CD4-positive, alpha-beta T cell (primary cell): ENCODE measurements at regions not wholly inside any gene's neighbourhood (a gene's known extent, or its start where the extent isn't known, plus 50 kb on each side); places are given as distances from the start of the nearest gene placed in this dataset.

Source experiments
- ATAC-seq: fragments of 200-7000 bp; cut with Tn5 transposase; one replicate; pipeline ENCODE4 v1.10.0; 2022; ENCODE audit warnings: mild to moderate bottlenecking; ENCODE audit not compliant: poor library complexity
- CTCF ChIA-PET: fragments of 350-600 bp; sonication (Branson Sonifier 250); formaldehyde crosslinking; loops from one replicate; lab custom pipeline; 2021; ENCODE audit warnings: antibody characterized with exemption, inconsistent platforms; lab: Charles Lee
- POLR2A ChIA-PET: fragments of 350-600 bp; sonication (Branson Sonifier 250); formaldehyde crosslinking; loops from one replicate; lab custom pipeline; 2021; ENCODE audit warnings: antibody characterized with exemption, inconsistent platforms; lab: Charles Lee
- DNase-seq, 14 experiments: peaks; one replicate each; pipeline ENCODE4 v3.0.0-alpha.2; 2013 to 2020; ENCODE audit warnings: mixed read lengths in 2 of 14
- H3K27ac ChIP-seq, 2 donors: one replicate each; pipeline versions ENCODE4 v1.5.1 to v1.7.0; 2013; ENCODE audit warnings: low read length in 2 of 2, low read depth in 1 of 2, mild to moderate bottlenecking in 1 of 2
- H3K27me3 ChIP-seq, 2 experiments: 1 replicate in 1 of 2; 2 replicates in 1 of 2; pipeline versions ENCODE4 v1.6.1 to v1.7.0; 2013; ENCODE audit warnings: low read length in 2 of 2, control low read depth in 1 of 2, mild to moderate bottlenecking in 1 of 2, moderate library complexity in 1 of 2; ENCODE audit not compliant: insufficient read depth in 2 of 2, control insufficient read depth in 1 of 2
- H3K36me3 ChIP-seq: one replicate; pipeline ENCODE4 v1.6.1; 2013; ENCODE audit warnings: low read length, control low read depth; ENCODE audit not compliant: insufficient read depth
- H3K4me1 ChIP-seq: one replicate; pipeline ENCODE4 v1.6.1; 2013; ENCODE audit warnings: low read length, control low read depth; ENCODE audit not compliant: insufficient read depth
- H3K4me3 ChIP-seq: one replicate; pipeline ENCODE4 v1.5.1; 2013; ENCODE audit warnings: mild to moderate bottlenecking, low read length, moderate library complexity
- H3K9me3 ChIP-seq, 2 experiments: 1 replicate in 1 of 2; 2 replicates in 1 of 2; pipeline versions ENCODE4 v1.6.1 to v1.7.0; 2013; ENCODE audit warnings: low read length in 2 of 2, mild to moderate bottlenecking in 2 of 2, control low read depth in 1 of 2, moderate library complexity in 1 of 2; ENCODE audit not compliant: control insufficient read depth in 1 of 2, insufficient read depth in 1 of 2
- H3K27ac Mint-ChIP-seq: one replicate; pipeline ENCODE4 v1.8.0; 2020; ENCODE audit warnings: mixed read lengths
- H3K27me3 Mint-ChIP-seq: one replicate; pipeline ENCODE4 v1.8.0; 2021; ENCODE audit warnings: mixed read lengths
- H3K36me3 Mint-ChIP-seq: one replicate; pipeline ENCODE4 v1.8.0; 2021; ENCODE audit warnings: low read depth, mixed read lengths
- H3K4me1 Mint-ChIP-seq: one replicate; pipeline ENCODE4 v1.8.0; 2021; ENCODE audit warnings: low read depth, mixed read lengths
- H3K4me3 Mint-ChIP-seq: one replicate; pipeline ENCODE4 v1.8.0; 2020; ENCODE audit warnings: mild to moderate bottlenecking, mixed read lengths
- H3K9me3 Mint-ChIP-seq: one replicate; pipeline ENCODE4 v1.8.0; 2020; ENCODE audit warnings: mixed read lengths
- CTCF ChIP-seq: fragments of 200-600 bp; IDR thresholded peaks from one replicate; pipeline ENCODE4 v1.8.0; 2022; ENCODE audit warnings: antibody characterized with exemption, mild to moderate bottlenecking
- intact Hi-C, 2 experiments: fragments of 100-400 bp; cut with DNase I in 1 of 2; cut with micrococcal nuclease in 1 of 2; formaldehyde crosslinking; loops; one replicate each; pipeline versions ENCODE4 v1.15.1 to v1.9.0; 2023 to 2025; cut with DNase I, micrococcal nuclease

- H3K4me1 Mint-ChIP-seq: no peaks in the 10 kb centered on the region
- H3K27ac ChIP-seq: no peak overlapping the region
- no peaks in the 10 kb centered on the region for H3K36me3 ChIP-seq
- H3K4me3 ChIP-seq: no peak overlapping the region
- H3K36me3 Mint-ChIP-seq: no peaks in the 10 kb centered on the region
- POLR2A ChIA-PET: no interaction called here
- no peak for TF ChIP-seq CTCF
- peaks cover 0 to 3% of the 10 kb centered on the region in 2 experiments for H3K9me3 ChIP-seq
- ATAC-seq (no peak), DNase-seq (no peak)
- intact Hi-C loops: no loop called here
- no peak overlapping the region for H3K4me3 Mint-ChIP-seq
- H3K9me3 Mint-ChIP-seq: no peaks in the 10 kb centered on the region
- CTCF ChIA-PET: no interaction called here
- no peaks in the 10 kb centered on the region for H3K27me3 ChIP-seq
- no peaks in the 10 kb centered on the region for H3K27me3 Mint-ChIP-seq
- no peak overlapping the region for H3K27ac Mint-ChIP-seq
- no peaks in the 10 kb centered on the region for H3K4me1 ChIP-seq
Observed at GRCh38 chr6:92126088-92126487, 1293.3 kb downstream of the EPHA7 start.

DNA sequence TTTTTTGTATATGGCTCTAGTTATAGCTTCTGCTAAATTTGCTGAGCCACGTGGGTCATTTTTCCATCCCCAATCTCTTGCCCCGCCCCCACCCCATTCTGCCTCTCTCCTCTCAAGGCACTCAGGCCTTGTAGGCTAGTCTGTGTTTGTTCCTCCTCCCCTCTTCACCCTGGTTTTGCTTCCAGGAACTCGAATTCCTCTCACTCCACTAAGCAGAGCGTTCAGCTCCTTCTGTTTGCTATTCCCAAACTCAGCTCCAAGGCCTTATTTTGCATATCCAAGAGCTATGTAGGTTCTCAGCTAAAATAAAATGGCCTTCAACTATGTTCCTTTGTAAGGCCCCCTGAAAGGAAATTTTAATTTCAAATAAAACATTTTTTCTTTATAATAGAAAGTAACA lies 1293.7 kb downstream of the EPHA7 start:
- no peak for ATAC-seq
- no peak overlapping the region for H3K27ac Mint-ChIP-seq
- no peak for DNase-seq
- H3K4me1 Mint-ChIP-seq: no peaks in the 10 kb centered on the region
- CTCF ChIA-PET: no interaction called here
- Histone ChIP-seq H3K4me1 (no peaks in the 10 kb centered on the region), H3K27ac (no peak overlapping the region), H3K4me3 (no peak overlapping the region), H3K36me3 (no peaks in the 10 kb centered on the region), H3K9me3 (peaks cover 0 to 3% of the 10 kb centered on the region in 2 experiments), H3K27me3 (no peaks in the 10 kb centered on the region)
- H3K27me3 Mint-ChIP-seq: no peaks in the 10 kb centered on the region
- no peak for TF ChIP-seq CTCF
- H3K36me3 Mint-ChIP-seq: no peaks in the 10 kb centered on the region
- POLR2A ChIA-PET: no interaction called here
- H3K4me3 Mint-ChIP-seq: no peak overlapping the region
- H3K9me3 Mint-ChIP-seq: no peaks in the 10 kb centered on the region
- intact Hi-C loops: no loop called here

GRCh38 chr6:92124200-92124651 lies 1295.1 kb downstream of the EPHA7 start:
- DNase-seq (no peak), ATAC-seq (no peak)
- CTCF ChIA-PET: no interaction called here
- H3K36me3 ChIP-seq: no peaks in the 10 kb centered on the region
- H3K4me3 Mint-ChIP-seq: no peak overlapping the region
- H3K4me1 Mint-ChIP-seq: no peaks in the 10 kb centered on the region
- H3K4me3 ChIP-seq: no peak overlapping the region
- H3K9me3 ChIP-seq: peaks cover 0 to 3% of the 10 kb centered on the region in 2 experiments
- H3K27me3 Mint-ChIP-seq: no peaks in the 10 kb centered on the region
- H3K36me3 Mint-ChIP-seq: no peaks in the 10 kb centered on the region
- POLR2A ChIA-PET: no interaction called here
- TF ChIP-seq CTCF: no peak
- no peaks in the 10 kb centered on the region for H3K27me3 ChIP-seq
- no peak overlapping the region for H3K27ac Mint-ChIP-seq
- H3K27ac ChIP-seq: no peak overlapping the region
- no peaks in the 10 kb centered on the region for H3K4me1 ChIP-seq
- no peaks in the 10 kb centered on the region for H3K9me3 Mint-ChIP-seq
- intact Hi-C loops: no loop called here
